ENCODE measurements at regions not wholly inside any gene's neighbourhood (a gene's known extent, or its start where the extent isn't known, plus 50 kb on each side); places are given as distances from the start of the nearest gene placed in this dataset.

GRCh38 chr7:47690902-47691558 is 109.1 kb upstream of the TNS3 start:
- TF ChIP-seq, protein P1, sequence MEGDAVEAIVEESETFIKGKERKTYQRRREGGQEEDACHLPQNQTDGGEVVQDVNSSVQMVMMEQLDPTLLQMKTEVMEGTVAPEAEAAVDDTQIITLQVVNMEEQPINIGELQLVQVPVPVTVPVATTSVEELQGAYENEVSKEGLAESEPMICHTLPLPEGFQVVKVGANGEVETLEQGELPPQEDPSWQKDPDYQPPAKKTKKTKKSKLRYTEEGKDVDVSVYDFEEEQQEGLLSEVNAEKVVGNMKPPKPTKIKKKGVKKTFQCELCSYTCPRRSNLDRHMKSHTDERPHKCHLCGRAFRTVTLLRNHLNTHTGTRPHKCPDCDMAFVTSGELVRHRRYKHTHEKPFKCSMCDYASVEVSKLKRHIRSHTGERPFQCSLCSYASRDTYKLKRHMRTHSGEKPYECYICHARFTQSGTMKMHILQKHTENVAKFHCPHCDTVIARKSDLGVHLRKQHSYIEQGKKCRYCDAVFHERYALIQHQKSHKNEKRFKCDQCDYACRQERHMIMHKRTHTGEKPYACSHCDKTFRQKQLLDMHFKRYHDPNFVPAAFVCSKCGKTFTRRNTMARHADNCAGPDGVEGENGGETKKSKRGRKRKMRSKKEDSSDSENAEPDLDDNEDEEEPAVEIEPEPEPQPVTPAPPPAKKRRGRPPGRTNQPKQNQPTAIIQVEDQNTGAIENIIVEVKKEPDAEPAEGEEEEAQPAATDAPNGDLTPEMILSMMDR (conservative IDR thresholded peaks at IDR 0.05 in 1 of 2, IDR thresholded peaks at IDR 0.05 in 1 of 2; ENCODE audit: low read depth in 1 of 2, low read length in 2 of 2), result no peak
- no peak for TF ChIP-seq EZH2 (IDR thresholded peaks at IDR 0.05; ENCODE audit: low read length, missing control alignments)

All from fibroblast of lung (primary cell).